ENCODE measurements at regions not wholly inside any gene's neighbourhood (a gene's known extent, or its start where the extent isn't known, plus 50 kb on each side); places are given as distances from the start of the nearest gene placed in this dataset.
"Not testable (repeated sequence)": the region's sequence is repeated elsewhere in the genome, so short reads cannot be mapped to it uniquely, and the experiment has no call there.

DNA sequence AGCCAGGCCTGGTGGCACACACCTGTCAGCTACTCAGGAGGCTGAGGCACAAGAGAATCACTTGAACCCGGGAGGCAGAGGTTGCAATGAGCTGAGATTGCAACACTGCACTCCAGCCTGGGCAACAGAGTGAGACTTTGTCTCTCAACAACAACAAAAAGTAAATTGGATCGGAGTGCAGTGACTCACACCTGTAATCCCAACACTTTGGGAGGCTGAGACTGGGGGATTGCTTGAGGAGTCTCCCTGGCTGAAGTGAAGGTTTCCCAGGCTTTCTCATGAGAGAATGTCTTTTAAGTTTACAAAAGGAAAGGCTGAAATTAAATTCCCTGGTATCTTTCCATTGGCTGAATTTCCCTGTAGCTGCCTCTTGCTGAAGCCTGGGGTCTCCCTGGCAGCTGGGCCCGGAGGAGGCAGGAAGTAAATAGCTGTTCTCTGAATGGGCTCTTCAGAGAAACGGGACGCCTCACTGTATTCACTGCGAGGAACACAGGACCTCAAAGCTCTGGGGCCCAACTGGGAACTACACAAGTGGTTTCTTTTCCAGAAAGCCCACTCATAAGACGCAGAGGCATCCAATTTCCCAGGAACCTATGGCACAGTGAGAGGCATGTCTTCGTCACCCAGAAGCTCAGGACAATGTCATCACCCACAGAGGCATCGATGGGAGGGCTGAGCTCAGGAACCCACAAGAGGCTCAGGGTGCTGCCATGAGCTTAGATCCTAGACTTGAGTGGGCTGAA lies 77.4 kb upstream of the SMURF2 start:
- intact Hi-C loops (cut with micrococcal nuclease): no loop called here
- Mint-ChIP-seq H3K4me3 (no peak overlapping the region), H3K27me3 (no peaks in the 10 kb centered on the region), H3K27ac (peak overlapping the region; percentile 79), H3K9me3 (no peaks in the 10 kb centered on the region), H3K4me1 (ENCODE audit: low read depth) (peaks cover 37% of the 10 kb centered on the region), H3K36me3 (ENCODE audit: low read depth) (peaks cover 45% of the 10 kb centered on the region)

DNA sequence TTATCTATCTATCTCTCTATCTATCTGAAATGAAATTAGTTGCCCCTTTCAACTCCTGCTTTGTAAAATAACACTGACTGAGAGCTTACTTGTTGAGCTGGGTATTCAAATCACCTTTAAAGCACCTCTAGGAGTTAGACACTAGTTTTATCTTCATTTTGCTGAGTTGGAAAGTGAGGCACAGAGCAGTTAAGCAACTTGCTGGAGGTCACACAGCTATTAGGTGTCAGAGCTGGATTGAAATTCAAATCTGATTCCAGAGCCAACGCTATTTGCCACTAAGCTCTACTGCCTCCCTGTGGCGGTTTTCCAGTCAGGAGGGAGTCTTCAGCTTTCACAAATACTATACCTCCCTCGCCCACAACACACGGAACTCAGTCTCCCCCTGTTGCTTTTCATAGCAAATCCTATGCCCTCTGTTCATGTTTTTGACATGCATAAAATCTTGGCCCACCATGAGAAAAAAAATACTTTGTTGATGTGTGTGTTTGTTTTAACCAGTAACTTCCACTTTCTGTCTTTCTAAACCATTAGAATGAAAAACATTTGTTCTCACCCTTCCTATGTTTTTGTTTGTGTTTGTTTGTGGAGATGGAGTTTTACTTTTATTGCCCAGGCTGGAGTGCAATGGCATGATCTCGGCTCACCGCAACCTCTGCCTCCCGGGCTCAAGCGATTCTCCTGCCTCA lies 74.8 kb upstream of the SMURF2 start:
- Mint-ChIP-seq H3K36me3 (ENCODE audit: low read depth) (peaks cover 45% of the 10 kb centered on the region), H3K27ac (peak overlapping the region; percentile 66), H3K27me3 (no peaks in the 10 kb centered on the region), H3K4me3 (no peak overlapping the region), H3K9me3 (no peaks in the 10 kb centered on the region), H3K4me1 (ENCODE audit: low read depth) (peaks cover 37% of the 10 kb centered on the region)
- intact Hi-C loops (cut with micrococcal nuclease): no loop called here

DNA sequence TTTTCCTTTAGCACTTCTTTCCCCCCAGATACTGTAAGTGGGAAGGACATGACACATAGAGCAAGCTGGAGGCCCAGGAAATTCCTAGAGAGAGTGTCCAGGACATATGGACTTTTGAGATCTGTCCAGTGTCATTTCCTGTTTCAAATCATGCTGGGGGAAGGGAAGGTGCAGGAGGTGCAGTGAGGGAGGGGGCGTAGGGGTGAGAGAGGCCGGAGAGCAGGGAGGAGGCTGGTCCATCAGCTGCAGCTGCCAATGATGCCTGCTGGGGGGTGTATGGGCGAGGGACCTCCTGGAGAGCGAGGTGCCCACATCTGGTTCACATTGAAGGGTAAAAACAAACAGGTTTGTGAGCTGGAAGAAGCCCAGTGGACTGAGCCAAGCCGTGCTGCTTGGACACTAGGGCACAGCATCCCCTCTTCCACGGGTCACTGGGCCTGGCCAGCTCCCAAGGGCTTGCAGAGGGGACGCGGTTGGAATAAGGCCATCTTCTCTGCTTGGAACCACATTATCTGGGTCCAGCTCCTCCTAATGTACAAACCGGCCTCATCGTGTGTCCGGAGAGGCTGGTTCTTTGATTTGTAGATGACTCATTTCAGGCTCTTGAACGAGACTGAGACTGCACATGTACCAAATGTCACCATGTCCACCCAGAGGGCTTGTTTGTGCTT lies 70.4 kb upstream of the SMURF2 start:
- H3K9me3 Mint-ChIP-seq: no peaks in the 10 kb centered on the region
- H3K36me3 Mint-ChIP-seq (ENCODE audit: low read depth): peaks cover 41% of the 10 kb centered on the region
- peaks cover 15% of the 10 kb centered on the region for H3K4me1 Mint-ChIP-seq (ENCODE audit: low read depth)
- no peak overlapping the region for H3K27ac Mint-ChIP-seq
- no peaks in the 10 kb centered on the region for H3K27me3 Mint-ChIP-seq
- H3K4me3 Mint-ChIP-seq: no peak overlapping the region
- intact Hi-C loops (cut with micrococcal nuclease): no loop called here

DNA sequence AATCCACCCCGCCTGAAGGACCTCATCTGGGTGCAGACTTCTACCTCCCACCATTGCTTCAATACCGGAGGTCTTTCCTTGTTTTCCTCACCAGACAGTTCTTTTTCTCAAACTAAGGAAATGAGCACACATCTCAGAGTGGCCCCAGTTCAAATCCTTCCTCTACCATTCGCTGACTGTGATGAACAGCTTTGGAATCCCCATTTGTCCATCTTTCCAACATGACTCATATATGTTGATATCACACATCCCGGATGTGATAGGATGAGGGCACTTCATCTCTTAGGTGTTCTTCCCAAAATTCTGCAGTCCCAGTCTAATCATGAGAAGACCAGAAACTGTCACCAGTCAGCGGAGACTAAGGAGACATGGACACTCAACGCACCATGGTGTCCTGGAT lies 67.9 kb upstream of the SMURF2 start:
- H3K27me3 Mint-ChIP-seq; H3K27ac Mint-ChIP-seq; H3K9me3 Mint-ChIP-seq; H3K4me1 Mint-ChIP-seq (ENCODE audit: low read depth); intact Hi-C loops (cut with micrococcal nuclease); H3K4me3 Mint-ChIP-seq: not testable (repeated sequence)
- H3K36me3 Mint-ChIP-seq (ENCODE audit: low read depth): peaks cover 21% of the 10 kb centered on the region

DNA sequence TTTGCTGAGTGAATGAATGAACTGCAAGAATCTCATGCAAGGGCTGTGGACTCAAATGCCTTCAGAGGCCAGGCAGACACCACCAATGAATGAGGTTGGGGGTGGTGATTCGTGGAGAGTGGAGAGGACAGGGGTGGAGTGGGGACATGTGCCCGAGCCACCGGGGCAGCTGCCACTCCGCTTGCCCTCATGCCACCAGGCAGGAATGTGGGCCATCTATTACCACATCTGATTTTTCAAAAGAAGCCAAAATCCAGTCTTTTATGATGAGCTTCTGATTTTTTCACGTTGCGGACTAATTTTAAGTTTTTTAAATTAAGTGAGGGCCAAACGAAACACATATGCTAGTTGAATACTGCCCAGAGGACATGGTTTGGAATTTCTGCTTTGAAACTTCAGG lies 67.1 kb upstream of the SMURF2 start:
- intact Hi-C loops (cut with micrococcal nuclease): loop anchor here (5.0 kb wide), 1 partner anchor 72 kb away; no protein-coding TSS in a partner anchor
- Mint-ChIP-seq H3K9me3 (no peaks in the 10 kb centered on the region), H3K27me3 (no peaks in the 10 kb centered on the region)

DNA sequence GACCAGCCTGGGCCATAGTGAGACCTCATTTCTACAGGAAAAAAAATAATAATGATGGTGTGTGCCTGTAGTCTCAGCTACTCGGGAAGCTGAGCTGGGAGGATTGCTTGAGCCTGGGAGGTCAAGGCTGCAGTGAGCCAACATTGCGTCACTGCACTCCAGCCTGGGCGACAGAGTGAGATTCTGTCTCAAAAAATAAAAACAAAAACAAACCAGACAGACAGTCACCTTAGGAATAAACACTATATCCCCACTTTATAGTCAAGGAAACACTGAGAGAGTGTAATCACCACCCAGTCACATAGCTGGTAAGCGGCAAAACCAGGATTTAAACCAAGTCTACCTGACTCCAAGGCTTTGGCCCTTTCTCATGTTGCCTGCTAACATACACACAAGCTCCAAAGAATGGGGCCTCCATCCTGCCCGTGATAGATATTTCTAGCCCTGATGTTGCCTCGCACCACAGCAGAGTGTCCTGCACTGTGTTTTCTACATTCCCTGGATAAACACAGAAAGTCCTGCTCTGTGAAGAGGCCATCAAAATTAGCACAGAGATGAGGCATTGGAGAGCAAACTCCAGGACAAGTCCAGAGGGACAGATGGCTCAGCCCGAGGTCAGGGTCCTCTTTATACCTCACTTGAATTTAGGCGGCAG lies 66.1 kb upstream of the SMURF2 start:
- H3K36me3 Mint-ChIP-seq (ENCODE audit: low read depth): peaks cover 20% of the 10 kb centered on the region
- intact Hi-C loops (cut with micrococcal nuclease): loop anchor here (5.0 kb wide), 1 partner anchor 71 kb away; no protein-coding TSS in a partner anchor
- H3K27me3 Mint-ChIP-seq: no peaks in the 10 kb centered on the region
- H3K9me3 Mint-ChIP-seq: no peaks in the 10 kb centered on the region
- H3K4me1 Mint-ChIP-seq (ENCODE audit: low read depth): peaks cover 12% of the 10 kb centered on the region
- H3K4me3 Mint-ChIP-seq: no peak overlapping the region
- no peak overlapping the region for H3K27ac Mint-ChIP-seq

More for the DNA sequence above, 67.1 kb upstream of the SMURF2 start:
- Mint-ChIP-seq H3K36me3 (ENCODE audit: low read depth) (peaks cover 20% of the 10 kb centered on the region), H3K4me3 (no peak overlapping the region), H3K27ac (no peak overlapping the region), H3K4me1 (ENCODE audit: low read depth) (peaks cover 9% of the 10 kb centered on the region)

DNA sequence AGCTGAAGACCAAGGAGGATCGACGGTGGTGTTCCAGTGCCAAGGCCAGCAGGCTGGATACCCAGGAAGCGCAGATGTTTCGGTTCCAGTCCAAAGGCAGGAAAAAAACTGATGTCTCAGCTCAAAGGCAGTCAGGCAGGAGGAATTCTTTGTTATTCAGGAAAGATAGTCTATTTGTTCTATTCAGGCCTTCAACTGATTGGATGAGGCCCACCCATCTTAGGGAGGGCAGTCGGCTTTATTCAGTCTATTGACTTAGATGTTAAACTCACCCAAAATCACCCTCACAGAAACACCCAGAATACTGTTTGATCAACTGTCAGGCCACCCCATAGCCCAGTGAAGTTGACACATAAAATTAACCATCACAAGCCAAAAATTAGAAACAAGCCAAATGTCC lies 63.9 kb upstream of the SMURF2 start:
- intact Hi-C loops (cut with micrococcal nuclease): loop anchor here (5.0 kb wide), 1 partner anchor 69 kb away; no protein-coding TSS in a partner anchor
- not testable (repeated sequence) for H3K4me1 Mint-ChIP-seq (ENCODE audit: low read depth); H3K27me3 Mint-ChIP-seq; H3K4me3 Mint-ChIP-seq; H3K9me3 Mint-ChIP-seq; H3K27ac Mint-ChIP-seq
- H3K36me3 Mint-ChIP-seq (ENCODE audit: low read depth): peaks cover 13% of the 10 kb centered on the region

DNA sequence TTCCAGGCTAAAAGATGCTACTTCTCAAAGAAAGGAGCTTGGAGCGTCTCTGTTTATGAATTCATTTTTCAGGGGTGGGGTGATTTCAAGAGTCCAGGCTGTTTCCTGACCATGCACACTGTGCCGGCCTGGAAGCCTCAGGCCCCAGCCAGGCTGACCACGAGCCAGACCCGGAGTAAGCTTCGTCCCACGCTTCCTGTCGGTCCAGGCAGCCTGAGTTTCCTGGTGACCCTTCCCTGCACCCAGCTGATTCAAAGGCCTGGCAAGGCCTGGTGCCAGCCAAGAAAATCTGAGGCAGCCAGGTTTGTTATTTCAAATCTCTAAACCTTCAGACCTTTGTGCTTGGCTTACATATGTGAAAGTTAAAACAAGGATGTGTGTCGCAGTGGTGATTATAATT lies 62.1 kb upstream of the SMURF2 start:
- H3K27me3 Mint-ChIP-seq; H3K4me3 Mint-ChIP-seq; H3K9me3 Mint-ChIP-seq; H3K27ac Mint-ChIP-seq; intact Hi-C loops (cut with micrococcal nuclease); H3K36me3 Mint-ChIP-seq (ENCODE audit: low read depth): not testable (repeated sequence)
- H3K4me1 Mint-ChIP-seq (ENCODE audit: low read depth): peaks cover 12% of the 10 kb centered on the region

DNA sequence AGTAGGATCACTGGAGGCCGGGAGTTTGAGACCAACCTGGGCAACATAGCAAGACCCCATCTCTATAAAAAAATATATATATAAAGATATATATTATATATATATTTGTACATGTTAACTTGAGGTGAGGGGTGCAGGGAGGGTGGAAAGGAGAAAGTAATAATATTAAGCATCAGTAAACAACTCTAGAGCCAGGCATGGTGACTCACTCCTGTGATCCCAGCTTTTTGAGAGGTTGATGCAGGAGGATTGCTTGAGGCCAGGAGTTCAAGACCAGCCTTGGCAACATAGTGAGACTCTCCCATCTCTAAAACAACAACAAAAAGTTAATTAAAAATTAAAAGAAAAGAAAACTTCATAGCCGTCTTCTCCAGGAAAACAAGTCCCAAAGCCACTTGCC lies 61.7 kb upstream of the SMURF2 start:
- Mint-ChIP-seq H3K4me1 (ENCODE audit: low read depth) (peaks cover 12% of the 10 kb centered on the region), H3K27ac (no peak overlapping the region), H3K36me3 (ENCODE audit: low read depth) (no peaks in the 10 kb centered on the region), H3K27me3 (no peaks in the 10 kb centered on the region), H3K4me3 (no peak overlapping the region), H3K9me3 (no peaks in the 10 kb centered on the region)
- intact Hi-C loops (cut with micrococcal nuclease): no loop called here

DNA sequence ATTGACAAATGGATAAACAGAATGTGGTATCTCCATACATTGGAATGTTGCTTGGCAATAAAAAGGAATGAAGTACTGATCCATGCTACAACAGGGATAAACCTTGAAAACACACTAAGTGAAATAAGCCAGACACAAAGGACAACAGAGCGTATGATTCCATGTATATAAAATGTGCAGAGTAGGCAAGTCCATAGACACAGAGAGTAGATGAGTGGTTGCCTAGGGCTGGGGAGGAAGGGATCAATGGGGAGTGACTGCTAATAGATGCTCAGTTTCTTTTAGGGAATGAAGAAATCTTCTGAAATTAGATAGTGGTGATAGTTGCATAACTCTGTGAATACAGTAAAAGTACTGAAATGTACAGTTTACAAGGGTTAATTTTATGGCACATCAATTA lies 59.4 kb upstream of the SMURF2 start:
- intact Hi-C loops (cut with micrococcal nuclease); H3K9me3 Mint-ChIP-seq; H3K27me3 Mint-ChIP-seq; H3K27ac Mint-ChIP-seq; H3K4me3 Mint-ChIP-seq; H3K36me3 Mint-ChIP-seq (ENCODE audit: low read depth): not testable (repeated sequence)
- H3K4me1 Mint-ChIP-seq (ENCODE audit: low read depth): peaks cover 12% of the 10 kb centered on the region

DNA sequence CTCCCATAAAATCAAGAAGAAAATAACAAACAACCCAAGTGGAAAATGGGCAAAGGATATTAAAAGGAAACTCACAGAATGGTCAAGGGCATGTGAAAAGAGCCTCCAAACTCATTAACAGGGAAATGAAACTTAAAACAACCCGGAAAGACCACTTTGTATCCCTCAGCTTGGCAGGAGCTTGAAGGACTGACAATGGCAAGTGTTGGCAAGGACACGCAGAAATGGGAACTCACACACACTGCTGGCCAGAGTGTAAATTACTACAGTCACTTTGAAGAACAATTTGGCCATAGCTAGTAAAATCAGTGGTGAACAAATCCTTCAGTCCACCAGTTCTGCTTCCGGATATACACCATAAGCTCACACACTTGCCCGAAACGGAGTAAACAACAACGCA lies 58.1 kb upstream of the SMURF2 start:
- peaks cover 12% of the 10 kb centered on the region for H3K4me1 Mint-ChIP-seq (ENCODE audit: low read depth)
- H3K27ac Mint-ChIP-seq; H3K4me3 Mint-ChIP-seq; H3K9me3 Mint-ChIP-seq; H3K27me3 Mint-ChIP-seq; H3K36me3 Mint-ChIP-seq (ENCODE audit: low read depth); intact Hi-C loops (cut with micrococcal nuclease): not testable (repeated sequence)

DNA sequence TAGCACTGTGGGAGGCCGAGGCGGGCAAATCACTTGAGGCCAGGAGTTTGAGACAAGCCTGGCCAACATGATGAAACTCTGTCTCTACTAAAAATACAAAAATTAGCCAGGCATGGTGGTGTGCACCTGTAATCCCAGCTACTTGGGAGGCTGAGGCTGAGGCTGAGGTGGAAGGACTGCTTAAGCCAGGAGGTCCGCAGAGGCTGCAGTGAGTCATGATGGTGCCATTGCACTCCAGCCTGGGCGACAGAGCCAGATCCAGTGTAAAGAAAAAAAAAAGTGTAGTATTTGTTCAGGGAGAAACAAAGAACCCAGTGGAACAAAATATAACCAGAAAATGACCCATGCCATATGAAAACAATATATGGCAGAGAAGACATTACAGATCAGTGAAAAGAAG lies 57.4 kb upstream of the SMURF2 start:
- H3K27ac Mint-ChIP-seq; H3K27me3 Mint-ChIP-seq; H3K4me3 Mint-ChIP-seq; H3K36me3 Mint-ChIP-seq (ENCODE audit: low read depth); H3K9me3 Mint-ChIP-seq; intact Hi-C loops (cut with micrococcal nuclease): not testable (repeated sequence)
- H3K4me1 Mint-ChIP-seq (ENCODE audit: low read depth): peaks cover 12% of the 10 kb centered on the region

DNA sequence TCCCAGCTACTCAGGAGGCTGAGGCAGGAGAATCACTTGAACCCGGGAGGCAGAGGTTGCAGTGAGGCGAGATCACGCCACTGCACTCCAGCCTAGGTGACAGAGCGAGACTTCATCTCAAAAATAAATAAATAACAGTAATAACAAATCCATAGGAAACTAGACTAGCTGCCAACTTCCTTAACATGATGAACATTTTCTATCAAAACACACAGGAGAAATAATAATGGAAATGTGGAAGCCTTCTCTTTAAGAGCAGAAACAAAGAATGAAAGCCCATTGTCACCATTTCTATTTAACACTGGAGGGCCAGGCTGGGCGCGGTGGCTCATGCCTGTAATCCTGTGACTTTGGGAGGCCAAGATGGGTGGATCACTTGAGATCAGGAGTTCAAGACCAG lies 56.7 kb upstream of the SMURF2 start:
- H3K9me3 Mint-ChIP-seq; H3K27me3 Mint-ChIP-seq; H3K27ac Mint-ChIP-seq; H3K36me3 Mint-ChIP-seq (ENCODE audit: low read depth); intact Hi-C loops (cut with micrococcal nuclease); H3K4me3 Mint-ChIP-seq: not testable (repeated sequence)
- peaks cover 10% of the 10 kb centered on the region for H3K4me1 Mint-ChIP-seq (ENCODE audit: low read depth)

DNA sequence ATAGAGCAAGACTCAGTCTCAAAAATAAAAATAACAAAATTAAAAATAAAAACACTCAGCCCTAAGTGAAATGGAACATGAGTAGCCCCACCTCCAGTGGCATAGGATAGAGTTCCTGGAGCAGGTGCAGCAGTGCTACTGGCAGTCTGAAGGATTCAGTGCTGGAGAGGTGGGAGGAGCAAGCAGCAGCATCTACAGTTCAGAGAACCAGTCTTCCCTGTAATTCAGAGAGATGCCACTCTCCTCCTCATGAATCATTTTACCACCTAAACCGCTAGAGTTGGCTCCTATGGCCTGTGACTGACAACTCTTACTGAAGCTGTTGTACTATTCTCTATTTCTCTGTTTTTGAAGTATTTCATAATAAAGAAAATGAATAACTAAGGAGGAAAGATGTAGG lies 56.0 kb upstream of the SMURF2 start:
- Mint-ChIP-seq H3K36me3 (ENCODE audit: low read depth) (no peaks in the 10 kb centered on the region), H3K27ac (no peak overlapping the region), H3K4me3 (no peak overlapping the region), H3K9me3 (no peaks in the 10 kb centered on the region), H3K4me1 (ENCODE audit: low read depth) (peaks cover 18% of the 10 kb centered on the region), H3K27me3 (no peaks in the 10 kb centered on the region)
- intact Hi-C loops (cut with micrococcal nuclease): no loop called here

All from dendritic cell treated with granulocyte-macrophage colony-stimulating factor and Interleukin-4, amounts not matched to agents 40 ng/mL and 50 ng/mL, for 4 days (primary cell).